Activated CD8-positive, alpha-beta memory T cell treated with anti-CD3 and anti-CD28 coated beads for 4 hours (primary cell): ENCODE measurements at regions not wholly inside any gene's neighbourhood (a gene's known extent, or its start where the extent isn't known, plus 50 kb on each side); places are given as distances from the start of the nearest gene placed in this dataset.

Experiments
- DNase-seq, 2 donors: peaks; one replicate each; pipeline ENCODE4 v3.0.0-alpha.2; 2020; ENCODE audit warnings: low read depth in 2 of 2

- no peak for DNase-seq
Measured at GRCh38 chr14:30303350-30303749, 255.6 kb upstream of the G2E3 start.

DNA sequence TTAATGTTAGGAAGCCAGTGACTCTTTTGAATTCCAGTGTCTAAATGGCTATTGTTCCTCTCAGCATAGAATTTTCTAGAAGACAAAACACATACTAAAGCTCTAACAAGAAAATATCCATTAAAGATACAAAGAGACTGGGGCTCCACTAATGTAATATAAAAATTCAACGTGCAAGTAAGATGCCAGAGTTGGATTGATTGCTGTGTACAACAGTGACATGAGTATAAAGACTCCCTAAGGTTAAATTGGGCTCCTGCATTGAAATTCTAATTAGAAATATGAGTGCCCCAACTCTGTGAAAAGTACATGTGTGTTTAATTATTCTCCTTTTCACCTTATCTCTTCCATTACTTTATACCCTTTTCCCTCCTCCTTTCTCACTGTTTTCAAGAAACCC lies 253.6 kb upstream of the G2E3 start:
- no peak for DNase-seq

- DNase-seq = no peak
Measured at GRCh38 chr14:30309405-30309804, 249.6 kb upstream of the G2E3 start.

- DNase-seq = no peak
Measured at GRCh38 chr14:30312214-30312613, 246.7 kb upstream of the G2E3 start.

DNA sequence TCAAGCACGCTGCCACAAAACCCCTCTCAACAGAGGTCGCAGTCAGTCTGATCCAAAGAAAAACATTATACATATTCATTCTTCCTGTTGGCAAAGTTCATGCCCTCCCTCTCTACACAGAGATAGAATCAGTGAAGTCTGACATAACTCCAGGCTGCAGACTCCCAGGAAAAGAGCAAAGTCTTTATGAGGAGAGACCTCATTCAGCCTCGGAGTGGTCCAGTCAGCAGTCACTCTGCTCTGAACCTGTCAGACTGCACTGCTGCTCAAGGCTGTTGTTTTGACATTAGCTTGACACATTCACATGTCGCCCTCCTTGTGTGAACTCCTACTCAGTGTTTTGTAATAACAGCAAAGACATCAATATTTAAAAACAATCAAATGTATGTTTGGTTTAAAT lies 241.2 kb upstream of the G2E3 start:
- DNase-seq = no peak

GRCh38 chr14:30322819-30323218 lies 236.1 kb upstream of the G2E3 start:
- DNase-seq = no peak

DNA sequence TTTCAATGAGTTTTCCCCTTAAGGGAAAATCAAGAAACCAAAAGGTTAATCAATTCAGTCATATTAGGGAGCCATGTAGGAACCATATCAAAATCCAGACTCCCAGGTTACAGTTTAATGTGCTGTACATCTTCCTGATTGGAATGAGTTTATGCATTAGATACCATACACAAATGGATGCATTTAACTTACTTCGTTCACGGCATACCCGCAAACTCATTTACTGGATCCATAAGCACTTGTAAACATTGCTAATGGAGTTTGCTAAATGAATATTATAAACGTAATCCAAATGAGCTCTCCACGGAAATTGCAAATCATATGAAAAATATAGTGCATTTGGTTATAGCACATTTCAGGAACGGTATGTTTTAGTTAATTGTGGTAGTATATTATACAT lies 228.9 kb upstream of the G2E3 start:
- DNase-seq = no peak

DNA sequence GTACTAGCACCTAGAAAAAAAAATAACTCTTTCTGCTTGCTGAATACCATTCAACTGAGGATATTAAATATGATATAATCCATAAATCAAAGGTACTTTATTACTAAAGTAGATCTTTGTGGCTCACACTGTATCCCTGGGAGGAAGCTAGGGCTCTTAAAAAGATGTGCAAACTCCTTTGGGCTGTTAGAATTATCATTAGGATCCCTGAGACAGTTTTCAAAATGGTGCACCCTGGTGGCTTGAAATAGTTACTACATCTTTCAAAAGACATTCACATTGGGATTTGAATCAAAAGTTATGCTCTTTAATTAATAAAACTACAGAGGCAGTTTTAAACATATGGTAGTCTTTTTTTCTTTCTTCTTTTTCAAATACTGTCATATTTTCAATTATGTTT lies 228.5 kb upstream of the G2E3 start:
- DNase-seq = no peak

- no peak for DNase-seq
Measured at GRCh38 chr14:30331030-30331429, 227.9 kb upstream of the G2E3 start.

- DNase-seq = no peak
Measured at GRCh38 chr14:30332374-30332773, 226.6 kb upstream of the G2E3 start.

- DNase-seq = no peak
Measured at GRCh38 chr14:30333934-30334333, 225.0 kb upstream of the G2E3 start.

DNA sequence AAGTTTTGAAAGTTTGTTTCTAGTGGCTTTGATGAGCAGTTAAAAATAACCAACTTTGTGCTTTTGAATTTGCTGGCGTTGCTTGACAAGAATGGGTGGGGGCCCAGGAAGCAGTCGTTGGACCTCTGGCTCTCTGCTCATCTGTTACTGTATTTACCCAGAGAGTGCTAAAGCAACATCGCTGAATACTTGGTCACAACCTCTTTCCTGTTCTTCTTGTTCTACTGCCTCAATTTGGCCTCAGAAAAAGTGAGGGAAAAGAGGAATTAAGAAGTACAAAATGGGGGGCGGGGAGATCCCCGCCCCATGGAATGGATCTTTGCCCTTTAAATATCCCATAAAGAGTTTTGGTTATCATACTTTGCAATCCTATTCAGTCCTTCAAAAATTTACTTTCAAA lies 221.5 kb upstream of the G2E3 start:
- no peak for DNase-seq

GRCh38 chr14:30339311-30339901 lies 219.6 kb upstream of the G2E3 start:
- no peak for DNase-seq

GRCh38 chr14:30340495-30340894 lies 218.5 kb upstream of the G2E3 start:
- DNase-seq = no peak

GRCh38 chr14:30345511-30345910 lies 213.4 kb upstream of the G2E3 start:
- DNase-seq = no peak

- no peak for DNase-seq
Measured at GRCh38 chr14:30348445-30348844, 210.5 kb upstream of the G2E3 start.

DNA sequence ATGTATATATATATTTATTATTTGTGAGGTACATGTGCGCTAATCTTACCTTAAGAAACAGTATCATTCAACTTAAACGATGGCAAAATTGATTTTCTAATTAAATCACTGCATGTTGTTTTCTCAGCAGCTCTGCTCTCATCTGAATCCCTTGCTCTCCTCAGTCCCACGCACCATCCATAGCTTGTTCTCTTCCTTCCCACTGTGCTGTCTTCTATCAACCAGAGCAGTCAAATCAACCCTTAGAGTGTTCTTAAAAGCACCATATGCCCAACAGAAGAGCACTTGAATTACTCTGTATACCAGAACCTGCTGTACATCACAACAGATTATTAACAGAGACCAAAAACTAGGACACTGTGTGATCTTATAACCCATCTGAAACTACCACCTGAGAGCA lies 209.4 kb upstream of the G2E3 start:
- no peak for DNase-seq

GRCh38 chr14:30354439-30354838 lies 204.5 kb upstream of the G2E3 start:
- DNase-seq = no peak

DNA sequence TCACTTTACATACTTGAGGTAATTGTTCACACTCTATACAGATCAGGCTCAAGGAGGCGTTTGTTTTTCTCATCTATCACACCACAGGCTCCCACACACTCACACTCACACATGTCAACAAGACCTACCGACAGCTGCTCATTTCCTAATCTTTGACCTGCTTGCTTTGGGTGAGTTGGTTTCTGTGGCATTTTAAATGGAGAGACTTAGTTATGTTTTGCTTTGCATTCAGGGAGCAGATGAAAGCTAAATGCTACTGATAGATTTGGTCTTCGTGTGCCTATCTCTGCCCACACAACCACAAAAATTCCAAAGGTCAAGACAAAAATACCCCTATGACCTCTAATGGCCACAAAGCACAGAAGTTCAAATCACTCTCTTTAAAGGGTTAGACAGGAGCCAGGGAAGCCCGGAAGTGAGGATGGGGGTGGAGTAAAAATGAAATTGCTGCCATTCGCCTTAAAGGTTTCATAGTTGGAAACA lies 203.5 kb upstream of the G2E3 start:
- no peak for DNase-seq

DNA sequence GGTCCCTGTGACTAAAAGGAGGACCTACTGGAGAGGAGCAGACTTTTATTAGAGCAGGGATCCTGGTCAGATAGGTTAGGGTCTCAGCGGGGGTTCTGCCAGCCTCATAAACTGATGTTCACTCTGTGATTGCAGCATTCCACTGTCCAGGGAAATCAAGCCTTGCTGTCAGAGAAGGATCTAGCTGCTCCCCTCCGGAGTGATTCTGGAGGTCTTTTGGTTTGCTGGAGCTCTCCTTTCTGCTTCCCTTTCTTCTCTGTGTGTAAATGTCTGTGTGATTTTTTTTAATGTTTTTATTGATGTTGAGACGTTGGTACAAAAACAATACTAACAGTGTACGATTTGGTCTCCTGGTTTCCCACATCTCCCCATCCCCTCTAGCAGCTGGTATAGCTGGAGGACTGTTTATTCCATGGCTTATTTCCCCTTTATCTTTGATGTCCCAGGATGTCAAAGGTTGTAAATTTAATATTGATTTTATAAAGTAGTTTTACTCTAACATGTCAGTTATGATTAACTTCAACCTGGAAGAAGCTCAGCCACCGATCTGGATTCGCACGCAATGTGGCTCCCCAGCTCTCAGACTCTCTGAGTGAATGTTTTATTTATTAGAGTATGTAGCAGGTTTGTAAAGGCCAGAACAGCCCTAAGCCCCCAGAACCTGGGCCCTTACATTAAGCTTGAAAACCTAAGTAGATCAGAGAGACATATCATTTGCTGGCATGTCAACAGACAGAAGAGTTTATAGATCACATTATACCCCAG lies 202.3 kb upstream of the G2E3 start:
- no peak for DNase-seq

DNA sequence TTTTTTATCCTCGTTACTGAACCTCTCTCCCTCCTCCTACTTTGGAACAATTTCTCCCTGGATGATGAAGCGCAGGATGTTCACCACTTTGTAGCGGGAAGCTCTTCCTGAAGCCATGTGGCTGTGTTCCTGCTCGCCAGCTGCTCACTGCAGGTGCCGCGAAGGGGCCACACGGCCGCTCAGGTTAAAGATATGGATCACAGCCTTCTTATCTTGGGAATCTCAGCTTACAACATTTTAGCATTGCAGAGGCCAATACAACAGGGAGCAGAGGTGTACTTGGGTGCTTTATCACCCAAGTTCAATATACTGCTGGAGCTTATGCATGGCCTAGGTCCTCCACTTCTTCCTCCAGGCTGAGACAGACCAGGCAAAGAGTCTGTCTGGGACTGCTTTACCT lies 201.2 kb upstream of the G2E3 start:
- no peak for DNase-seq

DNA sequence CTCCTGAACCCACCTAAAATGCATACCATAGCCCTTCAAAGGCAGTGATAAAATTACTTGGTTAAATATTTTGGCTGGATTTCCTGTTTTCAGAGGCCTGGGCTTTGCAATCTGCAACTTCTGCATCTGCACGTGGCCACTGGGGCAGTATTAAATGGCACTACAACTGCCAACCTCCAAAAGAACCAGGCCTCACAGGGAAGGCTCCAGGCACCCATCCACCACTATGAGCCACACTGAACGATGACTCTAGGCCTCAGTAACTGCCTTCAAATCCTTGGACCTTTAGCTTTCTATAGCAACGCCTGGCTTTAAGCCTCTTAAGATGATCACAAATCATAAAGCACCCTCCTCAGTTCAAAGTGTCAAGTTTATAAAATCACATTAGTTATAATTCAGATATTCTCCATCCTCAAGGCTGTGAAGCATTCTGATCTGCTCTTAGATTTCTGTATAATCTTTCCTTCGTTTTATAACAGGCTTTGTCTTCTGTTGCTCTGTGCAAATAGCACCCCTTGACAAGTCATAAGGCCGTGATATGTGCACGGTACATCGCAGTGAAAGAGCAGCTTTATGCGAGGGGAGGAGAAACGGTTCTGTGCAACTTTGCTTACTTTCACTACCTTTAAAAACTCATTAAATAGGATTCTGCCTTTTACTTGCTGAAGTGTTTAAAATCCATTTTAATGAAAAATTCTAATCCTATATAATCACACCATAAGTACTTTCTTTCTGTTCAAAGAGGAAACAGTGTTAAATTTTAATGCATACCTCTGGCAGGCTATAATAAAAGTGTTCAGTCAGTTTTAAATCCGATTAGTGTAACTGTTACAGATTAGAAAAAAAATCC lies 196.4 kb upstream of the G2E3 start:
- DNase-seq = no peak
